WTC11 (cell line): ENCODE measurements at regions not wholly inside any gene's neighbourhood (a gene's known extent, or its start where the extent isn't known, plus 50 kb on each side); places are given as distances from the start of the nearest gene placed in this dataset.

Source experiments
- ATAC-seq: fragments of 200-7000 bp; cut with Tn5 transposase; 2 replicates; pipeline ENCODE4 v1.10.0; 2021; ENCODE audit warnings: mild to moderate bottlenecking, moderate library complexity
- CTCF ChIA-PET: fragments of 300-600 bp; sonication (Branson Sonifier 250); formaldehyde crosslinking; loops from one replicate; lab custom pipeline; 2021; ENCODE audit warnings: antibody characterized with exemption; lab: Charles Lee
- POLR2A ChIA-PET: fragments of 350-600 bp; sonication (Branson Sonifier 250); formaldehyde crosslinking; loops from one replicate; lab custom pipeline; 2021; ENCODE audit warnings: antibody characterized with exemption; lab: Charles Lee
- DNase-seq: peaks from one replicate; pipeline ENCODE4 v3.0.0; 2021; ENCODE audit warnings: low spot score
- H3K27ac Mint-ChIP-seq: 2 replicates; pipeline ENCODE4 v1.8.0; 2021; ENCODE audit warnings: mixed read lengths
- H3K27me3 Mint-ChIP-seq: 2 replicates; pipeline ENCODE4 v1.8.0; 2021; ENCODE audit warnings: low read depth, mild to moderate bottlenecking, moderate library complexity, mixed read lengths
- H3K36me3 Mint-ChIP-seq: 2 replicates; pipeline ENCODE4 v1.8.0; 2021; ENCODE audit warnings: mixed read lengths
- H3K4me1 Mint-ChIP-seq: 2 replicates; pipeline ENCODE4 v1.8.0; 2022; ENCODE audit warnings: mixed read lengths
- H3K4me3 Mint-ChIP-seq: 2 replicates; pipeline ENCODE4 v1.8.0; 2021; ENCODE audit warnings: mild to moderate bottlenecking, moderate library complexity, mixed read lengths
- H3K9me3 Mint-ChIP-seq: 2 replicates; pipeline ENCODE4 v1.8.0; 2021; ENCODE audit warnings: mixed read lengths
- ATF3 ChIP-seq: sonication (generic); formaldehyde crosslinking; conservative IDR thresholded peaks from 2 replicates; pipeline ENCODE4 v1.8.1; 2022; ENCODE audit warnings: mild to moderate bottlenecking, missing genetic modification reagents
- CBFB ChIP-seq: sonication (generic); formaldehyde crosslinking; IDR thresholded peaks from 2 replicates; pipeline ENCODE4 v1.8.1; 2022; ENCODE audit warnings: mild to moderate bottlenecking, low read depth, missing genetic modification reagents
- CDX4 ChIP-seq: fragments of 250-450 bp; sonication (Bioruptor Pico); IDR thresholded peaks from 2 replicates; pipeline ENCODE4 v1.9.0; 2021; ENCODE audit warnings: moderate library complexity, mild to moderate bottlenecking, inconsistent platforms, borderline replicate concordance
- E2F4 ChIP-seq: sonication (generic); formaldehyde crosslinking; IDR thresholded peaks from 2 replicates; pipeline ENCODE4 v1.8.1; 2022; ENCODE audit warnings: low read depth, mild to moderate bottlenecking, moderate library complexity, missing genetic modification reagents, borderline replicate concordance
- EMX1 ChIP-seq: fragments of 250-450 bp; sonication (Bioruptor Pico); IDR thresholded peaks from 2 replicates; pipeline ENCODE4 v1.8.0; 2021; ENCODE audit warnings: mild to moderate bottlenecking
- ETV6 ChIP-seq: sonication (generic); formaldehyde crosslinking; IDR thresholded peaks from 2 replicates; pipeline ENCODE4 v1.8.1; 2022; ENCODE audit warnings: mild to moderate bottlenecking, missing genetic modification reagents
- GABPB1 ChIP-seq: sonication (generic); formaldehyde crosslinking; IDR thresholded peaks from 2 replicates; pipeline ENCODE4 v1.8.1; 2023; ENCODE audit warnings: mild to moderate bottlenecking, missing genetic modification reagents
- GRHL2 ChIP-seq: fragments of 250-450 bp; sonication (Bioruptor Pico); IDR thresholded peaks from 2 replicates; pipeline ENCODE4 v1.8.0; 2022; ENCODE audit warnings: mild to moderate bottlenecking, moderate library complexity; ENCODE audit not compliant: insufficient replicate concordance, severe bottlenecking
- JUN ChIP-seq: sonication (generic); formaldehyde crosslinking; IDR thresholded peaks from 2 replicates; pipeline ENCODE4 v1.8.0; 2023; ENCODE audit warnings: mild to moderate bottlenecking, missing genetic modification reagents
- OVOL2 ChIP-seq: fragments of 250-450 bp; sonication (Bioruptor Pico); IDR thresholded peaks from 2 replicates; pipeline ENCODE4 v1.9.0; 2021; ENCODE audit warnings: mild to moderate bottlenecking, borderline replicate concordance
- PRRX2 ChIP-seq: fragments of 250-450 bp; sonication (Bioruptor Pico); IDR thresholded peaks from 2 replicates; pipeline ENCODE4 v1.8.0; 2021; ENCODE audit warnings: mild to moderate bottlenecking
- RELA ChIP-seq: sonication (generic); formaldehyde crosslinking; IDR thresholded peaks from 2 replicates; pipeline ENCODE4 v1.8.1; 2022; ENCODE audit warnings: missing genetic modification reagents, mild to moderate bottlenecking, borderline replicate concordance
- SMAD3 ChIP-seq: sonication (generic); formaldehyde crosslinking; IDR thresholded peaks from 2 replicates; pipeline ENCODE4 v1.8.0; 2022; ENCODE audit warnings: missing genetic modification reagents, mild to moderate bottlenecking, borderline replicate concordance
- SMAD4 ChIP-seq: sonication (generic); formaldehyde crosslinking; IDR thresholded peaks from 2 replicates; pipeline ENCODE4 v1.8.0; 2022; ENCODE audit warnings: mild to moderate bottlenecking, missing genetic modification reagents
- SOX15 ChIP-seq: fragments of 250-450 bp; sonication (Bioruptor Pico); IDR thresholded peaks from 2 replicates; pipeline ENCODE4 v1.9.0; 2021; ENCODE audit warnings: mild to moderate bottlenecking
- TP53 ChIP-seq: sonication (generic); formaldehyde crosslinking; IDR thresholded peaks from 2 replicates; pipeline ENCODE4 v1.8.1; 2023; ENCODE audit warnings: mild to moderate bottlenecking, missing genetic modification reagents
- ZNF138 ChIP-seq: sonication (generic); formaldehyde crosslinking; conservative IDR thresholded peaks from 2 replicates; pipeline ENCODE4 v1.8.1; 2022; ENCODE audit warnings: mild to moderate bottlenecking, moderate library complexity, missing genetic modification reagents
- ZNF317 ChIP-seq: sonication (generic); formaldehyde crosslinking; IDR thresholded peaks from 2 replicates; pipeline ENCODE4 v1.8.1; 2023; ENCODE audit warnings: low read depth, mild to moderate bottlenecking, moderate library complexity, missing genetic modification reagents, borderline replicate concordance
- ZNF671 ChIP-seq: fragments of 250-450 bp; sonication (Bioruptor Pico); IDR thresholded peaks from 2 replicates; pipeline ENCODE4 v1.8.0; 2021; ENCODE audit warnings: mild to moderate bottlenecking
- TF ChIP-seq, protein P1 (sequence below): sonication (generic); formaldehyde crosslinking; IDR thresholded peaks from 2 replicates; pipeline ENCODE4 v1.8.1; 2023; ENCODE audit warnings: mild to moderate bottlenecking, missing genetic modification reagents
- TF ChIP-seq, protein P2 (sequence below): sonication (generic); formaldehyde crosslinking; IDR thresholded peaks from 2 replicates; pipeline ENCODE4 v1.8.1; 2022; ENCODE audit warnings: mild to moderate bottlenecking, moderate library complexity, missing genetic modification reagents
- TF ChIP-seq, protein P3 (sequence below): fragments of 250-450 bp; sonication (Bioruptor Pico); IDR thresholded peaks from 2 replicates; pipeline ENCODE4 v1.9.0; 2021; ENCODE audit warnings: mild to moderate bottlenecking
- TF ChIP-seq, protein P4 (sequence below): fragments of 250-450 bp; sonication (Bioruptor Pico); IDR thresholded peaks from 2 replicates; pipeline ENCODE4 v2.1.2; 2022; ENCODE audit warnings: mild to moderate bottlenecking, moderate library complexity
- TF ChIP-seq, protein P5 (sequence below): sonication (generic); formaldehyde crosslinking; IDR thresholded peaks from 2 replicates; pipeline ENCODE4 v1.8.1; 2022; ENCODE audit warnings: missing genetic modification reagents, borderline replicate concordance

- CTCF ChIA-PET, result interaction anchor here (1.0 kb wide), 1 partner anchor 83 kb away, joined by 3 read pairs; no protein-coding TSS in a partner anchor
- no peak for TF ChIP-seq RELA (CRISPR knock-in tag)
- no peak for TF ChIP-seq TP53 (CRISPR knock-in tag)
- TF ChIP-seq ZNF138 (CRISPR knock-in tag), result no peak
- H3K4me1 Mint-ChIP-seq, result peaks cover 7% of the 10 kb centered on the region
- H3K4me3 Mint-ChIP-seq, result no peak overlapping the region
- DNase-seq (no peak), ATAC-seq (peak; percentile 53)
- no peaks in the 10 kb centered on the region for H3K36me3 Mint-ChIP-seq
- H3K27ac Mint-ChIP-seq, result no peak overlapping the region
- H3K27me3 Mint-ChIP-seq, result no peaks in the 10 kb centered on the region
- no peaks in the 10 kb centered on the region for H3K9me3 Mint-ChIP-seq
- POLR2A ChIA-PET, result no interaction called here
These were observed 538.7 kb downstream of the REEP3 start for GRCh38 chr10:64059884-64060283.

DNA sequence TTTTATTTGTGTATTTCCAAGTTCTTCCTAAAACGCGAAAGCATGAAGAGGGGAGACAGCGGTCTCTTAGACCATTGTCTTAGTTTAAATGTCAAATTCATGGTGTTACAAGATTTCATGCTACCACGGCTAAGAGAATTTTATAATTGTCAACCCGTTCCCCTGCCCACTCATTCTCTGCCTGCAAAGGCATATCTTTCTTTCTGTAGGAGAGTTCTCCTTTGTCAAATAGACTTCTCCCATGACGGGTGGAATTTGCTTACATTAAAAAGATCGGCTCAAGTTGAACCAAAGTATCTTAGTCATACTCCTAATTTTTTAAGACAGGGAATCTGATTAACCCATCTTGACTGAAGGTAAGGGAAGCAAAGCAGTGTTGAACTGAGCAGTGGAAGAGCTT lies 539.2 kb downstream of the REEP3 start:
- H3K4me1 Mint-ChIP-seq, result peaks cover 2% of the 10 kb centered on the region
- H3K36me3 Mint-ChIP-seq, result no peaks in the 10 kb centered on the region
- ATAC-seq (no peak), DNase-seq (no peak)
- H3K27me3 Mint-ChIP-seq, result no peaks in the 10 kb centered on the region
- ChIA-PET CTCF (interaction anchor here (1.0 kb wide), 1 partner anchor 83 kb away, joined by 3 read pairs; no protein-coding TSS in a partner anchor), POLR2A (no interaction called here)
- H3K4me3 Mint-ChIP-seq, result no peak overlapping the region
- no peaks in the 10 kb centered on the region for H3K9me3 Mint-ChIP-seq
- H3K27ac Mint-ChIP-seq, result no peak overlapping the region
- no peak for TF ChIP-seq GABPB1 (CRISPR knock-in tag)
- TF ChIP-seq SMAD3 (CRISPR knock-in tag), result no peak
- TF ChIP-seq GRHL2 (CRISPR knock-in tag), result no peak
- TF ChIP-seq ETV6 (CRISPR knock-in tag), result no peak
- TF ChIP-seq PRRX2 (CRISPR knock-in tag), result no peak
- TF ChIP-seq, protein P1, sequence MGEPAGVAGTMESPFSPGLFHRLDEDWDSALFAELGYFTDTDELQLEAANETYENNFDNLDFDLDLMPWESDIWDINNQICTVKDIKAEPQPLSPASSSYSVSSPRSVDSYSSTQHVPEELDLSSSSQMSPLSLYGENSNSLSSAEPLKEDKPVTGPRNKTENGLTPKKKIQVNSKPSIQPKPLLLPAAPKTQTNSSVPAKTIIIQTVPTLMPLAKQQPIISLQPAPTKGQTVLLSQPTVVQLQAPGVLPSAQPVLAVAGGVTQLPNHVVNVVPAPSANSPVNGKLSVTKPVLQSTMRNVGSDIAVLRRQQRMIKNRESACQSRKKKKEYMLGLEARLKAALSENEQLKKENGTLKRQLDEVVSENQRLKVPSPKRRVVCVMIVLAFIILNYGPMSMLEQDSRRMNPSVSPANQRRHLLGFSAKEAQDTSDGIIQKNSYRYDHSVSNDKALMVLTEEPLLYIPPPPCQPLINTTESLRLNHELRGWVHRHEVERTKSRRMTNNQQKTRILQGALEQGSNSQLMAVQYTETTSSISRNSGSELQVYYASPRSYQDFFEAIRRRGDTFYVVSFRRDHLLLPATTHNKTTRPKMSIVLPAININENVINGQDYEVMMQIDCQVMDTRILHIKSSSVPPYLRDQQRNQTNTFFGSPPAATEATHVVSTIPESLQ, result no peak
- TF ChIP-seq TP53 (CRISPR knock-in tag), result no peak
- no peak for TF ChIP-seq OVOL2
- TF ChIP-seq ZNF671, result no peak
- TF ChIP-seq, protein P2, sequence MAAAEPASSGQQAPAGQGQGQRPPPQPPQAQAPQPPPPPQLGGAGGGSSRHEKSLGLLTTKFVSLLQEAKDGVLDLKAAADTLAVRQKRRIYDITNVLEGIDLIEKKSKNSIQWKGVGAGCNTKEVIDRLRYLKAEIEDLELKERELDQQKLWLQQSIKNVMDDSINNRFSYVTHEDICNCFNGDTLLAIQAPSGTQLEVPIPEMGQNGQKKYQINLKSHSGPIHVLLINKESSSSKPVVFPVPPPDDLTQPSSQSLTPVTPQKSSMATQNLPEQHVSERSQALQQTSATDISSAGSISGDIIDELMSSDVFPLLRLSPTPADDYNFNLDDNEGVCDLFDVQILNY (CRISPR knock-in tag), result no peak
- TF ChIP-seq ATF3 (CRISPR knock-in tag), result no peak
- TF ChIP-seq SMAD4 (CRISPR knock-in tag), result no peak
- TF ChIP-seq EMX1 (CRISPR knock-in tag), result no peak
- no peak for TF ChIP-seq ZNF317 (CRISPR knock-in tag)
- no peak for TF ChIP-seq E2F4
- TF ChIP-seq, protein P3, sequence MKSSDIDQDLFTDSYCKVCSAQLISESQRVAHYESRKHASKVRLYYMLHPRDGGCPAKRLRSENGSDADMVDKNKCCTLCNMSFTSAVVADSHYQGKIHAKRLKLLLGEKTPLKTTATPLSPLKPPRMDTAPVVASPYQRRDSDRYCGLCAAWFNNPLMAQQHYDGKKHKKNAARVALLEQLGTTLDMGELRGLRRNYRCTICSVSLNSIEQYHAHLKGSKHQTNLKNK (CRISPR knock-in tag), result no peak

GRCh38 chr10:64062793-64063192 lies 541.6 kb downstream of the REEP3 start:
- Mint-ChIP-seq H3K9me3 (no peaks in the 10 kb centered on the region), H3K27ac (no peak overlapping the region), H3K36me3 (no peaks in the 10 kb centered on the region), H3K4me3 (no peak overlapping the region), H3K4me1 (no peaks in the 10 kb centered on the region), H3K27me3 (no peaks in the 10 kb centered on the region)
- ATAC-seq, result no peak
- POLR2A ChIA-PET, result no interaction called here
- no peak for TF ChIP-seq CBFB (CRISPR knock-in tag)
- no peak for TF ChIP-seq SOX15 (CRISPR knock-in tag)
- TF ChIP-seq, protein P4, sequence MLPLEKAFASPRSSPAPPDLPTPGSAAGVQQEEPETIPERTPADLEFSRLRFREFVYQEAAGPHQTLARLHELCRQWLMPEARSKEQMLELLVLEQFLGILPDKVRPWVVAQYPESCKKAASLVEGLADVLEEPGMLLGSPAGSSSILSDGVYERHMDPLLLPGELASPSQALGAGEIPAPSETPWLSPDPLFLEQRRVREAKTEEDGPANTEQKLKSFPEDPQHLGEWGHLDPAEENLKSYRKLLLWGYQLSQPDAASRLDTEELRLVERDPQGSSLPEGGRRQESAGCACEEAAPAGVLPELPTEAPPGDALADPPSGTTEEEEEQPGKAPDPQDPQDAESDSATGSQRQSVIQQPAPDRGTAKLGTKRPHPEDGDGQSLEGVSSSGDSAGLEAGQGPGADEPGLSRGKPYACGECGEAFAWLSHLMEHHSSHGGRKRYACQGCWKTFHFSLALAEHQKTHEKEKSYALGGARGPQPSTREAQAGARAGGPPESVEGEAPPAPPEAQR (CRISPR knock-in tag), result no peak
- TF ChIP-seq ZNF317 (CRISPR knock-in tag), result no peak
- no peak for TF ChIP-seq CDX4
- TF ChIP-seq PRRX2 (CRISPR knock-in tag), result no peak
- TF ChIP-seq, protein P5, sequence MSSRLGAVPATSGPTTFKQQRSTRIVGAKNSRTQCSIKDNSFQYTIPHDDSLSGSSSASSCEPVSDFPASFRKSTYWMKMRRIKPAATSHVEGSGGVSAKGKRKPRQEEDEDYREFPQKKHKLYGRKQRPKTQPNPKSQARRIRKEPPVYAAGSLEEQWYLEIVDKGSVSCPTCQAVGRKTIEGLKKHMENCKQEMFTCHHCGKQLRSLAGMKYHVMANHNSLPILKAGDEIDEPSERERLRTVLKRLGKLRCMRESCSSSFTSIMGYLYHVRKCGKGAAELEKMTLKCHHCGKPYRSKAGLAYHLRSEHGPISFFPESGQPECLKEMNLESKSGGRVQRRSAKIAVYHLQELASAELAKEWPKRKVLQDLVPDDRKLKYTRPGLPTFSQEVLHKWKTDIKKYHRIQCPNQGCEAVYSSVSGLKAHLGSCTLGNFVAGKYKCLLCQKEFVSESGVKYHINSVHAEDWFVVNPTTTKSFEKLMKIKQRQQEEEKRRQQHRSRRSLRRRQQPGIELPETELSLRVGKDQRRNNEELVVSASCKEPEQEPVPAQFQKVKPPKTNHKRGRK, result no peak
- no peak for TF ChIP-seq JUN (CRISPR knock-in tag)
- CTCF ChIA-PET, result interaction anchor here (1.2 kb wide), 1 partner anchor 21 kb away, joined by 3 read pairs; no protein-coding TSS in a partner anchor
- DNase-seq, result no peak
